RWPE1 (cell line): ENCODE measurements at regions not wholly inside any gene's neighbourhood (a gene's known extent, or its start where the extent isn't known, plus 50 kb on each side); places are given as distances from the start of the nearest gene placed in this dataset.

Source experiments
- CTCF ChIA-PET: fragments of 350-600 bp; sonication (Branson Sonifier 250); formaldehyde crosslinking; extraction: SDS; loops from one replicate; lab custom pipeline; 2021; lab: Yijun Ruan, JAX
- POLR2A ChIA-PET: fragments of 400-600 bp; formaldehyde crosslinking; extraction: SDS; loops from one replicate; lab custom pipeline; 2020; ENCODE audit warnings: antibody characterized with exemption; ENCODE audit not compliant: low non-redundant PET; lab: Yijun Ruan, JAX
- DNase-seq: peaks from one replicate; pipeline ENCODE4 v3.0.0; 2012; ENCODE audit warnings: low spot score
- H3K27ac ChIP-seq: fragments of 450-650 bp; 2 replicates; pipeline ENCODE4 v1.5.1; 2017
- TF ChIP-seq, protein P1 (sequence below): fragments of 450-650 bp; conservative IDR thresholded peaks from 2 replicates; pipeline ENCODE4 v1.5.1; 2017; ENCODE audit warnings: low read depth, mild to moderate bottlenecking

DNA sequence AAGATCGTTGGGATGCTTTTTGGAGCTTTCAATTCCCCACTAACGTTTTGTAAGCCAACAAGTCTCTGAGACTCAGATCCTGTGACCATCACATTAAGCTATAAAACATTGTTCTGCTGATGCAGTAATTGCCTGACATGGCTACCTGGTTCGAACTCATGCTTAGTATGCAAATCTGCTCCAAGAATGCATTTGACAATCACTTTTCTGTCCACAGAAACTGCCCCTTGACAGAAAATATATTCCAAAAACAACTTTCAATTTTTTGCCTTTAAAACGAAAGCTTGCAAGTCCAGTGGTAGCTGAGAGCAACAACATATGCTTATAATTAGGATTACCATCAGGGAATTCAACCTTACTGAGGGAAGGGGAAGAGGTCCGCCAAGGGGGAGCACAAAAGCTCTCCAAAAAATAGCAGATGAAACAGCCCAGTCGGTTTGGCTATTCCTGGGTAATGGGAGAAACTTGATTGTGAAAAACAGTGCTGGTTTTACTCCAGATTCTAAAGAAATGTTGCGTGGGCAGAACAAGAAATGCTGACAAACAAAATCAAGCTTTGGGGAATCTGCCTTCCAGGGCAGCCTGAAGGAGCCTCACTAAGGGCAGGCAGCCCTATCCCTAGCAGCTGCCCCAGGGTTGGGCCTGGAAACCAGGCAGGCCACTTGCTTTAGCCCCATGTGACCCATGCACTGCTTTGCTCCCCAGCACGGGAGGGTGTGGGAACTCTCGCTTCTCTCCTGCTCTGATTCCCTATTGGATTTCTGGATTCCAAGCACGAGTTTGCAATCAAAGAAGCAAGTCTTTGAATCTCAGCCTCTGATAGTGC is 160.7 kb upstream of the LDB2 start:
- DNase-seq, result no peak
- CTCF ChIA-PET, result interaction anchor here (0.6 kb wide), 1 partner anchor 709 kb away, joined by 4 read pairs; no protein-coding TSS in a partner anchor
- no peak overlapping the region for H3K27ac ChIP-seq
- POLR2A ChIA-PET, result no interaction called here
- TF ChIP-seq, protein P1, sequence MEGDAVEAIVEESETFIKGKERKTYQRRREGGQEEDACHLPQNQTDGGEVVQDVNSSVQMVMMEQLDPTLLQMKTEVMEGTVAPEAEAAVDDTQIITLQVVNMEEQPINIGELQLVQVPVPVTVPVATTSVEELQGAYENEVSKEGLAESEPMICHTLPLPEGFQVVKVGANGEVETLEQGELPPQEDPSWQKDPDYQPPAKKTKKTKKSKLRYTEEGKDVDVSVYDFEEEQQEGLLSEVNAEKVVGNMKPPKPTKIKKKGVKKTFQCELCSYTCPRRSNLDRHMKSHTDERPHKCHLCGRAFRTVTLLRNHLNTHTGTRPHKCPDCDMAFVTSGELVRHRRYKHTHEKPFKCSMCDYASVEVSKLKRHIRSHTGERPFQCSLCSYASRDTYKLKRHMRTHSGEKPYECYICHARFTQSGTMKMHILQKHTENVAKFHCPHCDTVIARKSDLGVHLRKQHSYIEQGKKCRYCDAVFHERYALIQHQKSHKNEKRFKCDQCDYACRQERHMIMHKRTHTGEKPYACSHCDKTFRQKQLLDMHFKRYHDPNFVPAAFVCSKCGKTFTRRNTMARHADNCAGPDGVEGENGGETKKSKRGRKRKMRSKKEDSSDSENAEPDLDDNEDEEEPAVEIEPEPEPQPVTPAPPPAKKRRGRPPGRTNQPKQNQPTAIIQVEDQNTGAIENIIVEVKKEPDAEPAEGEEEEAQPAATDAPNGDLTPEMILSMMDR, result no peak

DNA sequence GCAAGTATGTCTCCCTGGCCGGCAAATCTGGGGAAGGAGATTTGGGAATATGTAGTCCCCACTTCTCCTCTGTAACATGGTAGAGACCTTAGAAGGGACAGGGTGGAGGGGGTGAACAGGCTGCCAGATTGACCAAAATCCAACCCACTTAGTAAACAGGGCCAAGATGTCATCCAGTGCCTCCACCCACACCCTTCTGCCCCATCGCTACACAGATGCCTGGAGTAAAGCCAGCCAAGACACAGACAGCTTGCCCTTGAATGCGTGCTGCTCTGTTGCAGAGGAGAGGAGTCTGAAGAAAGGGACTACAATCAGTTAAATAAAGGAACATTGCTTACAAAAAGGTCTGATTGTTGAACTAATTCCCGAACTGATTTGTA is 160.1 kb upstream of the LDB2 start:
- POLR2A ChIA-PET, result no interaction called here
- CTCF ChIA-PET, result no interaction called here
- H3K27ac ChIP-seq, result no peak overlapping the region
- TF ChIP-seq, protein P1, result no peak
- no peak for DNase-seq

DNA sequence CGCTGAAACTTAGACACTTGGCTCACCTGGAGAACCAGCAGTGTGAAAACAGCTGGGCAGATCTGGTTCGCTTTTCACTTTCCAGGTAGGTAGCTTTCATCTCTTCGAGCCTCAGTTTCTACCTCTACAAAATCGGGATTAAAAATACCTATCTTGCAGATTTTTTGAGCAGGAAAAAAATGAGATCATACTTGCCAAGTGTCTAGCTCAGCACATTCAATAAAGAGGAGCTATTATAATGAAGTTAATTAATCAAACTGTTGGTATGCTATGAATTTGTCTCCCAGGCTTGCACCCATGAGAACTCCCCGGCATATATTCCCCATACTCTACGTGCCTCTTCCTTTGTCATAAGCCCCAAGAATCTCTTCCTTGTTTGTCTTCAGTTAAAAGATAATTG is 158.6 kb upstream of the LDB2 start:
- TF ChIP-seq, protein P1, result no peak

GRCh38 chr4:17055788-17056187 is 157.3 kb upstream of the LDB2 start:
- peak; percentile 52 for DNase-seq
- ChIA-PET CTCF (no interaction called here), POLR2A (no interaction called here)

More for the DNA sequence above, 158.6 kb upstream of the LDB2 start:
- POLR2A ChIA-PET, result no interaction called here
- CTCF ChIA-PET, result no interaction called here
- no peak for DNase-seq
- H3K27ac ChIP-seq, result no peak overlapping the region

DNA sequence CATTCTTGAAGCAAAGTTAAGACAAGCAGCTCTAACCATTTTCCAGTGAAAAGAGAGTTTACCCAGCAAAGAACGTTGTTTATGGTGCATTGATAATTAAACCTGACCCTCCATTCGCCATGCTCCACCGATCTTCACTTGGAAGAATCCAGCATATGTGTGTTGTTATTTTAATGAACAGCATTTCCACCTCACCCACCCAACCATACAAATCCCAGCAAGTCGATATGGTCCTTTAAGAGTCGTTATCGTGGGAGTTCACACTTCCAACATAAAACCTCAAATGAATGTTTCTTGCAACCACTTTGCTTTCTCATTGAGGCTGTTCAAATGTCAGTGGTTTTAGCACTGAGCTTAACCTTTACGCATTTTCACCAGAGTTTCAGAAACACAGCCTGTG is 147.4 kb upstream of the LDB2 start:
- TF ChIP-seq, protein P1, result no peak
- no peak for DNase-seq
- ChIA-PET CTCF (no interaction called here), POLR2A (no interaction called here)
- H3K27ac ChIP-seq, result no peak overlapping the region

More at GRCh38 chr4:17055788-17056187, 157.3 kb upstream of the LDB2 start:
- no peak overlapping the region for H3K27ac ChIP-seq
- TF ChIP-seq, protein P1, result no peak

- TF ChIP-seq, protein P1, result no peak
- DNase-seq, result no peak
- ChIA-PET CTCF (no interaction called here), POLR2A (no interaction called here)
- no peak overlapping the region for H3K27ac ChIP-seq
Observed at GRCh38 chr4:17038510-17039176, 140.2 kb upstream of the LDB2 start.
